NCI-H2196 treated with DMSO at 0.1 percent for 48 hours (cell line): ENCODE measurements at regions not wholly inside any gene's neighbourhood (a gene's known extent, or its start where the extent isn't known, plus 50 kb on each side); places are given as distances from the start of the nearest gene placed in this dataset.
"Not testable (repeated sequence)": the region's sequence is repeated elsewhere in the genome, so short reads cannot be mapped to it uniquely, and the experiment has no call there.

Experiments
- DNase-seq: peaks from one replicate; lab custom pipeline; 2025; ENCODE audit not compliant: unreplicated experiment; lab: John Stamatoyannopoulos, UW

DNA sequence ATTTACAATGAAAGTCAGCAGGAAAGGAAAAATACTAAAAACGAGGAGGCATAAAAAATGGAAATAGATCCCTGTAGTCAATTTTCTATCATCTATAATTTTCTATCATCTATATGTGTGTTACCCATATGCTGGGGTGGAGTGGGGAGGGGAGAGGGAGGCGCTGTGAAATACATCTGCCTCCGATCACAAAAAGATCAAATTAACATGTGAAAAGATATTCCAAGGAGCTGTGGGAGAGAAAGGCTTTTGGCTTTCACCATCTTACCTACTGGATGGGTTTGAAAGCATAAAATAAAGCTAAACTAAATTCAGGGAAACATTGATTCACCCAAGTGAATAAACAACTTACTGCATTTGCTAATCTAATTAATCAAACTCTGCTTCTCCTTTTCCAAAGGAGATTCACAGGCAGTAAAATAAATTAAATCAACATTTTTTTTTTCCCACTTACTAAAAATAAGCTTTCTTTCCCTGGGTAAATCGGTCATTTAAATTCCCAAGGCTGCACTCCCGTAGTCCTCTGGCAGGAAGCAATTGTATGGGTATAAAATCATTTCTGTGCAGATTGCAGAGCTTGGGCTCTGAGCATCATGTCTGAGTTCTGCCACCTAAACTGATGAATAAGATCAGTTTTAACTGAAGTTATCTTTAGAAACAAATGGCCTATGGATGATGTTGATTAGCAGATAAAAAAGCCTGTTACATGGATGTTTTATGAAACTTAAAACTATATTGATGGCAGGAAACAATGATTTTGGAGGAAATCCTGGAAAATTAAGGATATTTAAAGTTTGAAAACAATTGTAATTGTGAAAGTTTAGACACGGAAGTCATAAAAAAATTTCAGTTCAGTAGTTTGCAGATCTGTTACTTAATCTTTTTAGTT, 147.9 kb downstream of the SOX4 start:
- DNase-seq = no peak

DNA sequence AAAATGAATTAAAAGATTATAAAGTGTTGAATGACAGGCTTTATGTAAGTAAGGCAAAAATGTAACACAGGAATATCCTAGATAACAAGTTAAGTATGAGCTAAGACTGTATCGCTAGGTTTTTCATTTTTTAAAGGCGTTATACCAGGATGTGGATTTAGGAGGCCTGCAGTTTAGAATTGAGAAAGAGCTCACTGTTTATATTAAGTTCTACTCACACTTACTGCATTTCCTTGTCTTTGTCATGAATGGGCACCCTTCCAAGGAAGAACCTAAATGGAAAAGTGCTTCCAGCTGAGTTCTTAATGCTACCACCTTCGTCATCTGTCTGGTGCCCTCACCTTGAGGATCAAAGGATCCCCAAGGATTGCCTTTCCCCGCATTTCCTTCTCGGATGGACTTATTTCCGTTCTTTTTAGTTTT, 148.7 kb downstream of the SOX4 start:
- no peak for DNase-seq

DNA sequence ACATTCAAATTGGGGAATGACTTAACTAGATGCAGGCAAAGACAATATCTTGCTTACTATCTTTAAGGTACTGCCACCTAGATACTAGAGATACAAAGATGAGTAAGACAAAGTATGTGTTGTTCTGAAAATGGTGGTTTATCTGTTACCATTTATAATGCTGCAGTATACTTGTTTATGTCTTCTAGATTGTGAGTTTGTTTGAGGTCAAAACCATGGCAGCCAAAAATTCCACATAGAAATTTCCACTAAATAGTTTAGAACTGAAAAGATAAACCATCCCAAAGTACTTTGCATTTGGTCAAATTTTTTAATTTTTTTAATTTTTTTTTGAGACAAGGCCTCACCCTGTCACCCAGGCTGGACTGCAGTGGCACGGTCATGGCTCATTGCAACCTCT, 150.8 kb downstream of the SOX4 start:
- DNase-seq = no peak

DNA sequence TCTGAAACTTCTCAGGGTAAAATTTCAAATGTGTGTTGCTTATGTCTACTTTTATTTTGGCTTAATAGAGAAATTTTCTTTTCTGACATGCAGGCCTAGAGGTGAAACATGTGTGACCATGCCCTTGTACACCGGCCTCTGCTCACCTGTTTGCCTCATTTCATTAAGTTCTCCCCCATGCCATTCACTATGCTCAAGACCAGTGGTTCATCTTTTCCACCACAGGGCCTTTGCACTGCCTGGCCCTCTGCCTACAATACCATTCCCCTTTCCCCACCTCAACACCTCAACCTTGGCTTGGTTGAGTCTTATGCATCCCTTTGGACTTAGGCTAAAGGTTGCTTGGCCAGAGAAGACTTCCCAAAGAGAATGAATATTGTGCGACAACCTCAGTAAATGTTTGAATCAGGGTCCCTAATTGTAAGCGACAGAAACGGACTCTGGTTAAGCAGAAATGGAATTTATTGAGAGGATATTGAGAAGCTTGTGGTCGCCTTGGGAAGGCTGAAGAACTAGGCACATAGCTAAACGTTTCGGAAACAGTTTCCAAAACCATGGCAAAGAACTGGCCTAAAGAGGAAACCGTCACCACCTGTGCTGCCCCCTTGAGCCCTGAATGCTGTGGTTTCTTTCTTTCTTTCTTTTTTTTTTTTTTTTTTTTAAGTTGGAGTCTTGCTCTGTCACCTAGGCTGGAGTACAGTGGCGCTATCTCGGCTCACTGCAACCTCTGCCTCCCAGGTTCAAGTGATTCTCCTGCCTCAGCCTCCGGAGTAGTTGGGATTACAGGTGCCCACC, 152.2 kb downstream of the SOX4 start:
- DNase-seq = no peak

DNA sequence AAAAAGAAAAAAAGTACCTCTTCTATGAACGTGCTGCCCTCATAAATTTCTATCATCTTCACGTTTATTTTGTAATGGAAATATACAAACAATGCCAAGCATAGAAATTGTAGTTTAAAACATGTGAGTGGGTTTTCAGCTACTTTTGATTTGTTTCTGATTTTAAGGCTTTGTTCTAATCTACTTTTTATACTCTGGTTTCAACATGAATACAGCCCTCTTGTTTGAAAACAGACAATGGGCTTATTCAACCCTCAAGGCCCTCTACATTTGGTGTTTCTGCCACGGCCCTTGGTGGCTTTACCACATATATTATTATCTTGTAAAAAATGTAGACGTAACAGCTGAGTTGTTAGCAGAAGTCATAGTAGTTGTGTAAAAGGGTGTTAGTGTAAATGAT, 153.9 kb downstream of the SOX4 start:
- no peak for DNase-seq

DNA sequence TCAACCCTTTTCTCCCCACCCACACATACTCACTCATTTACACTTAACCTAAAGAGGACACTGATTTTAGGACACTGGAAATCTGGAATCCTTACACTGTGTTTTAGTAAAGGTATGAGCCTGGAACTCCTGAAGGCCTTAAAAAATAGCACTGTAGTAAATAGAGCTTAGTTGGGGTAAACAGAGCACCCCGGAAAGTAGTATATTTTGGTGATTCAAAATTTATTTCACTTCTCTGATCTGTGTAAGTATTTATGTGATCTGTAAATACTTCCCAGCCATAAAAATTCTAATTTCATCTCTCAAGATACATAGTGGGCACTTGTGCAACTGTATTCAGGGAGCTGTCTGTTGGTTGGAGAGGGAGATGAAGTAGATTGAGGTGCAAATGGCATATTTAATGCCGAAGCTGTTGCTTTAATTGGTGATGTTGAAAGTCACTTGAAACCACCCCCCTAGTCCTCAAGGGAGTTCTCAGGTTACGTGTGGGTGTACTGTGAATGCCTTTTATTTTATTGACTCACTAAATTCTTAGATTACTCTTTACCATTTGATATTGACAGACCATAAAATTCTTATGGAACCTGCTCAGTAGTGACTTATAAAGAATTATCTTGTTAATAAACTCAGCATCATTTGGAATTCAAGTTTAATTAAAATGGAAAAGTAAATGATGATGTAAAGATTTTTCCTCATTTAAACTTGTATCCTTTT, 154.9 kb downstream of the SOX4 start:
- no peak for DNase-seq

DNA sequence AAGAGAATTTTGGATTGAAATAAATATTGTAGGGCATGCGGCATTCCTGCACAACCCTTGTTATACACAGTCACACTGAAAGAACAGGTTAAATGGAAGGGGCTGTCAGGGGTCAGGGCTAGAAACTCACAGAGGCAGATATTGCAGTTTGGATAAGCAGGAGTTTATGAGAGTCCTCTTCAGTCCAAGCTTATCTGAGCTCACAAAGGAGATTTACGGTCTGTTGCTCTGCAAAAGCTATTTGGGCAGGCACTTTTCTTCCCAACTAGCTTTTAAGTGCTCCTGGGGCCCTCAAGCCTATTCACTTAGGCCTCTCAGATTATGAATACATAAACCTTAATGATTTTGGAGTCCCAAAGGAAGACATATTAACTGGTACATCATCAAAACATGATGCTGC, 156.2 kb downstream of the SOX4 start:
- DNase-seq = no peak

DNA sequence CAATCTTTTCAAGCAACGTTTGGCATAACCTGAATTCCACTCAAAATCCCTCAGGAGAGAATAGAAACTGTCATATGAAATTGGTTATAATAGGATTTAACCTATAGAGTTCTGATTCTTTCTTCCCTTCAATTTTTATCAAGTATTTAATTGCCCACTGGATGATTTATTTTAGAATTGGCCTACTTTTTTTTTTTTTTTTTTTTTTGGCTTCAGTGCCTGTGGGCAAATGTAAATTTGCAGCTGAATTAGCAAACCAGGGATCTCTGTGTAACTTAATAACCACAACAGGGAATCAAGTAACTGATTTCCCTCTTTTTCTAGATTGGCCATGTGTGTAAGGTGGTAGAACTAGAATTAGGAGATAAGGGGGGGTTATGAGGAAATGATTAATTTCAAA, 157.0 kb downstream of the SOX4 start:
- no peak for DNase-seq

DNA sequence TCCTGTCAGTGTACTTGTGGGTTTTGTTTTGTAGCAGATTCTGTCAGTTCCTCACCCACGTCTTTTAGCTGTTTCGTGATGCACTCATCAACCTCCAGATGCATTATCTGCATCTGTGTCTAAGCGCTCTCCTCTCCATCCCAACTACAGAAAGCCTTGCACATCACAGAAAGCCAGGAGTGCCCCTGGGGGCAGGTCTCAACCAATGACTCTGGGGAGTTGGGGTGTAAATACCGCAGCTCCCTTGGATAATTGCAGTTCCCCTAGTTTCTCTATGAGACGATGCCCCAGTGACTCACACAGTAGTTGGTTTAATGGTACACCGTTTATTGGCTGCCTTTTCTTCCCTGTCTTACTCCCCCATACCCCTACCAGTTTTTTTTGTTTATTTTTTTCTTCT, 158.1 kb downstream of the SOX4 start:
- no peak for DNase-seq

DNA sequence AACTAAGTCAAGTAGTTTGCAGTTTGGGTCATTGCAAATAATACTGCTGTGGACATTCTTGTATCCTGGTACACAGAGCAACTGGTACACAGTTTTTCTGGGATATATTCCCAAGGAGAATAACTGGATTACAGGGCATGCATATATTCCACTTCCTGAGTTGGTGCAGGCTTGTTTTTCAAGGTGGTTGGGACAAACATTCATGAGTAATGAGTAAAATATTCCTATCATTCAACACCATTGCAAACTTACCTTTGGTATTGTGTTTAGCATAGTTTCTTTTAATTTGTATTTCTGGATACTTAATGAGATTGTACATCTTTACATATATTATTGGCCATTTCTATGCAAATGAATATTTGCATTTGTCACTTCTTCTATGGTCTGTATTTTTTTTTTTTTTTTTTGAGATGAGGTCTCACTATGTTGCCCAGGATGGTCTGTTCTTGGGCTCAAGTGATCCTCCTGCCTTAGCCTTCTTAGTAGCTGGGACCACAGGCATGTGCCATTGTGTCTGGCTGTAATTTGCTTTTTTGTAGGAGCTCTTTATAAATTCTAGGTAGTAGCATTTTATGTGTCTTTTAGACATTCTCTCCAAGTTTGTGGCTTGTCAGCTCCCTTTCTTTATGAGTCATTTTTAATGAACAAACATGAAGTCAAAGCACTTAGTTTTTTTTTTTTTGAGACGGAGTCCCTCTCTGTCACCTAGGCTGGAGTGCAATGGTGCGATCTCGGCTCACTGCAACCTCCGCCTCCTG, 158.7 kb downstream of the SOX4 start:
- no peak for DNase-seq

DNA sequence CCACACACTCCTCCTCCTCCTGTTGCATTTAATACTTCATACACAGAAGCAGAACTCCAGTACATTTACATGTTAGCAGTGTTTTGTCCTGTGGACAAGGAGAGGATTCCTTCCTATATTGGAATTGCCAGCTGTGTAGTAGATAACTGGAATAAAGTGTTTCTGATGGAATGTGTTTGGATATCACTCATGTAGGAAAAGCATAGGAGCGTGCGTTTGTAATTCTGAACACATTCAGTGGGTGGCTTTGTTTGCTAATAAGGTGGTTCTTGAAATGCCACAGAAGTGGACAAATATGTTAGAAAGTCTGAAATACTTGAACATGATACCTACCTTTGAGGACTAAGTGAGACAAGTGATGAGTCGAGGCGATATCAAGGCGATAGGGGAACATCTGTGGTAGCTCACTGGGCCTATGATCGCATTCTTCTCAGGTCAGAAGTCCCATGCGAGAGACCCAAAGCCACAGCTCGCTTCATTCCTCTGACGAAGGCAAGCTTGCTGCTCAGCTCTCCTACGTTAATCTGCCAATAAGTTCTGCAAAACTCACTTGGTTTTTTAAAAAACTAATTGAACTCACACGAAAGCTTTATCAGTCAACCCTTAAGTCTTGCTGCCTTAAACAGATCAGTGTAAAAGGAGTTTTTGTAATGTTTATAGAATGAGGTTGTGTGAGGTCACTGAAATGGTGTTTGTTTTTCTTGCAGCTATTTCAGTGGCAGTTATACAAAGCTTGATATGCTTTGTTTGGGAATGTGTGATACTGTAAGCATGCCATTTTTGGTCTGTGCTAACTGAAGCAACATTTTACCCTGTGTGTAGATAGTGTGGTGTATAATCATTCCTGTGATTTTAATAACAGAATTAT, 159.9 kb downstream of the SOX4 start:
- DNase-seq = no peak

DNA sequence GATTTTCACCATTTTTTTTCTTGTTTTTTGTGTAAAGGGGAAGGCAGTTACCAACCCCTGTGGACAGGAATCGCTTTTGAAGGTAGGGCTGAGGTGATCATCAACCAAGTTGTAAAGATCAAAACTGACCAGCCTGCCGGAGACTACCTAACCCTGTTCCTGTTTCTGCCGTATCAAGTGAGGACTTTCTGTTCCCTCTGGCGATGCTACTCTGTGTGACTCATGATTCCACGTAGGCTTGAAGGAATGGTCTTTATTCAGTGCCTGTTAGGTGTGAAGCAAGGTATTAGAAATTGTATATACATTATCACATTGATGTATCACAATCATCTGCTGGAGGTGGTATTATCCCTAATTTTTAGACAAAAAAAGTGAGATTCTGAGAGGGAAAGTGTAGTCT, 161.3 kb downstream of the SOX4 start:
- no peak for DNase-seq

DNA sequence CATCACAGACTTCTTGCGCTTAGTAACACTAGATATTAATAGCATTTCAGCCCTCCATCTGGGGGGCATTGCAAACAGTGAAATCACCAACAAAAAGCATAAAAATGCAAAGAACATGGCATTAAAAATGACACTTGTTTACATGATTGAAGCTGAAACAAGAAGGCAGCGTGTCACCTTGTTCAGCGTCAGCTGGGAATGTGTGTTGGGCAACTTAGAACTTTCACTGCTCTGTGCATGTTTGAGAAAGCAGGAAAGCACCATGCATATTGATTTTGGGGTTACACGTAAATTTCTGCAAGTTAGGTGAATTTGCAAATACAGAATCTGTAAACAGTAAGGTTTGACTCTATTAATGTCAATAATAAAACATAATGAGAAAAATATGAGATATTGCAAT, 162.9 kb downstream of the SOX4 start:
- DNase-seq = no peak

DNA sequence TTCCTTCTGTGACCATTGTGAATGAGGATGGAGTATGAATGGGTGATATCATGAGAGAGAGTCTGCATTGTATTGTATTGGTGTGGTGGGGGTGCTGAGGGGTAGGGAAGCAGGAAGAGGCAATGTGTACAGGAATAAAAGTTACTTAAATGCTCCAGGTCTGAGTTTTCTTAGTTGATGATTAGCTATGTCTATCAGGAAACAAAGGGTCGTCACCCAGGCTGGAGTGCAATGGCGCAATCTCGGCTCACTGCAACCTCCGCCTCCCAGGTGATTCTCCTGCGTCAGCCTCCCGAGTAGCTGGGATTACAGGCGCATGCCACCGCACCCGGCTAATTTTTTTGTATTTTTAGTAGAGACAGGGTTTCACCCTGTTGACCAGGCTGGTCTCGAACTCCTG, 163.8 kb downstream of the SOX4 start:
- not testable (repeated sequence) for DNase-seq

DNA sequence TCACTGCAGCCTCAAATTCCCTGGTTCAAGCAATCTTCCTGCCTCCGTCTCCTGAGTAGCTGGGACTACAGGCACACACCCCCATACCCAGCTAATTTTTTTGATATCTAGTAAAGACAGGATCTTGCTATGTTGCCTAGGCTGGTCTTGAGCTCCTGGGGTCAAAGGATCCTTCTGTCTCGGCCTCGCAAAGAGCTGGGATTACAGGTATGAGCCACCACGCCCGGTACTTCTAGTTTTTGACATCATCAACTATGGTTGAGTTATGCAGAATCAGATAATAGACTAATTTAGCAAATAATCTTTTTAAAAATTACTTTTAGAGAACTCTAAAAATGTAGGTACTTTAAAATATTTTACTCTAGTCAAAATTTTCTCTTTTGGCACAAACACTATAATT, 166.2 kb downstream of the SOX4 start:
- DNase-seq = no peak

DNA sequence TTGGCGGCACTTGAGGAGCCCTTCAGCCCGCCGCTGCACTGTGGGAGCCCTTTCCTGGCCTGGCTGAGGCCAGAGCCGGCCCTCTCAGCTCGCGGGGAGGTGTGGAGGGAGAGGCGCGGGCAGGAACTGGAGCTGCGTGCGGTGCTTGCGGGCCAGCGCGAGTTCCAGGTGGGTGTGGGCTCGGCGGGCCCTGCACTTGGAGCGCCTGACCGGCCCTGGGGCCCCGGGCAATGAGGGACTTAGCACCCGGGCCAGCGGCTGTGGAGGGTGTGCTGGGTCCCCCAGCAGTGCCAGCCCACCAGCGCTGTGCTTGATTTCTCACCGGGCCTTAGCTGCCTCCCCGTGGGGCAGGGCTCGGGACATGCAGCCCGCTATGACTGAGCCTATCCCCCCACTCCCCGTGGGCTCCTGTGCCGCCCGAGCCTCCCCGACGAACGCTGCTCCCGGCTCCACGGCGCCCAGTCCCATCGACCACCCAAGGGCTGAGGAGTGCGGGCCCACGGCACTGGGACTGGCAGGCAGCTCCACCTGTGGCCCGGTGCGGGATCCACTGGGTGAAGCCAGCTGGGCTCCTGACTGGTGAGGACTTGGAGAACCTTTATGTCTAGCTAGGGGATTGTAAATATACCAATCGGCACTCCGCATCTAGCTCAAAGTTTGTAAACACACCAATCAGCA, 167.6 kb downstream of the SOX4 start:
- DNase-seq = not testable (repeated sequence)

DNA sequence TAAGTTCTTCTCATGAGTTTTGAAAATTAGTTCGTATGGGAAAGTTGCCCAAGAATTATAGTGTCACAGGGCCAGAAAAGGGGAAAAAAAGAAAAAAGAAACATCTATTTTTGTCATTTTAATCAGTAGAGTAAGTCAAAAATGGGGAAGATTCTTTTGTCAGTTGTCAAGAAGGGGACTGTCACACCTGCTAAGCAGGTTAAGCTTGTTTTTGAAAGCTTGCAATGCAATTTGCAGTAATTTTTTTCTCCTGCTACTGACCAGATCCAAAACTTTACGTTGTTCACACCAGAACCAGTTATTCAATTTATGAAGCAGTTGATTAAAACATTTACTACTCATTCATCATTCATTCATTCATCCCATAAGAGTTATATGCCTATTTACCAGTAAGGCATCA, 171.4 kb downstream of the SOX4 start:
- no peak for DNase-seq

DNA sequence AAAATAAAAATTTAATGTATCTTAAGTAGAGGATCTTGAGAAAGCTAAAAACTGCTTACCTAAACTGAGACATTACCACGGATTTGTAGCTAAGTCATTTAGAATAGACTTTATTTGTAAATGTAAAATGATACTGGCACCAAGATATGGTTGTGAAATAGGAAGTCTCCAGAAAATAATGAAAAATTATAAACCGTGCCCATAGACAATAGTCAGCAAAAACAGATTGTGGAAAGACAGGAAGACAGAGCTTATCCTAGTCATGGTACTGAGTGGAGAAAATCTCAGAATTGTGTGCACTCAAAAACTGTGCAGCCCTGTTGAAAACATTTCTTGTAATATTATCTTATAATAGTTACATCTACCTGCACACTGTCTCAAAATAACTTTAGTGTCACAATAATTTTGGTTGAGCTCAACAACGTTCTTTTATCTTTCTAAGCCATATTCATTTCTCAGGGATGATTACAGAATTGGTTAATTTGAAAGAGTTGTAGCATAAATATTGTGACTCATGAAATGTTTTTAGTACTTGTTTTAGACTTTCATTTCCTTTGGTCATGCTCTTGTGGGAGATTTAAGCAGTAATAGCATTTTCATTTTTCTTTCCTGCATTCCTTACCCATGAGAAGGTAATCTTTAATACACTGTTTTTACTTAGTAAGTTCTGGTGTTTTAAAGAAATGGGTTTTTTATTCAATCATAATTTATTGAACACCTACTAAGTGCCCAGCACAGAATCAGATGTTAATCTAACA, 174.5 kb downstream of the SOX4 start:
- no peak for DNase-seq

DNA sequence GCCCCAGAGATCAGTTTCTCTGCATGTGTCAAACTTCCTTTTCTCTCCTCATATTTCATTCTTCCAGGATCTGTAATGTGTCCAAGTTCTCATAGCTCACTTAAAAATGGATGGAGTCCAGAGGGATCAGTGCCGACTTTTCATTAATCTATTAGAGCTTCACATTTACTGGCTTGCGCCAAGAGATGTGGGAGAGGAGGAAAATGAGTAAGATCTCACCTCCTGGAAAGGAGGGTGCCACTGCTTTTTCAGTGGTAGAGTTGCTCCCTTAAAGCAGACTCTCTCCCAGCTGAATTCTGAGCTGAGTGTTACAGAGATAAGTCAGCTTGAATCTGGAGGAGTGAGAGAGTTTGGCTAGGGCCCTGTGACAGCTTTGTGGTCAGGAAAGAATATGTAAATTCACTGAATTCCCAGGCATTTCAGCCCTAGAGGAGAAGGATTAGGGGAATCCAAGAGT, 175.9 kb downstream of the SOX4 start:
- no peak for DNase-seq
